Fibroblast of lung (primary cell): ENCODE measurements at regions not wholly inside any gene's neighbourhood (a gene's known extent, or its start where the extent isn't known, plus 50 kb on each side); places are given as distances from the start of the nearest gene placed in this dataset.

Source experiments
- DNase-seq, 2 donors: peaks; one replicate each; pipeline versions ENCODE4 v3.0.0 to v3.0.0-alpha.2; 2010; ENCODE audit warnings: low read depth in 2 of 2
- H2AFZ ChIP-seq: 2 replicates; pipeline ENCODE4 v1.5.1; 2012; ENCODE audit warnings: low read length, control low read depth, inconsistent platforms
- H3K27ac ChIP-seq: 2 replicates; pipeline ENCODE4 v1.5.1; 2011; ENCODE audit warnings: low read length, control low read depth; ENCODE audit not compliant: insufficient read depth
- H3K27me3 ChIP-seq: 2 replicates; pipeline ENCODE4 v1.5.1; 2011; ENCODE audit warnings: mild to moderate bottlenecking, low read length; ENCODE audit not compliant: control insufficient read depth, insufficient read depth
- H3K36me3 ChIP-seq: 2 replicates; pipeline ENCODE4 v1.5.1; 2011; ENCODE audit warnings: low read length; ENCODE audit not compliant: control insufficient read depth, insufficient read depth
- H3K4me1 ChIP-seq: 2 replicates; pipeline ENCODE4 v1.5.1; 2011; ENCODE audit warnings: low read length; ENCODE audit not compliant: control insufficient read depth, insufficient read depth; ENCODE audit errors: extremely low read depth
- H3K4me2 ChIP-seq: 2 replicates; pipeline ENCODE4 v1.5.1; 2011; ENCODE audit warnings: low read length, control low read depth; ENCODE audit not compliant: insufficient read depth; ENCODE audit errors: extremely low read depth
- H3K4me3 ChIP-seq, 4 experiments: fragments of 200-600 bp in 1 of 4; sonication (generic) in 1 of 4; replicated peaks in 1 of 4; 2 replicates each; pipeline ENCODE4 v1.5.1; 2011 to 2016; ENCODE audit warnings: low read length in 4 of 4, low read depth in 3 of 4, mild to moderate bottlenecking in 3 of 4, control low read depth in 2 of 4, inconsistent platforms in 1 of 4, mixed read lengths in 1 of 4; ENCODE audit not compliant: insufficient read depth in 1 of 4; ENCODE audit errors: control extremely low read depth in 1 of 4
- H3K79me2 ChIP-seq: 2 replicates; pipeline ENCODE4 v1.5.1; 2012; ENCODE audit warnings: mild to moderate bottlenecking, low read length, inconsistent platforms; ENCODE audit not compliant: control insufficient read depth, insufficient read depth
- H3K9ac ChIP-seq: 2 replicates; pipeline ENCODE4 v1.5.1; 2011; ENCODE audit warnings: mild to moderate bottlenecking, low read length, control low read depth; ENCODE audit not compliant: insufficient read depth
- H3K9me3 ChIP-seq: 2 replicates; pipeline ENCODE4 v1.5.1; 2012; ENCODE audit warnings: low read depth, low read length; ENCODE audit not compliant: control insufficient read depth, insufficient read depth
- H4K20me1 ChIP-seq: 2 replicates; pipeline ENCODE4 v1.5.1; 2011; ENCODE audit warnings: low read length; ENCODE audit not compliant: control insufficient read depth, insufficient read depth; ENCODE audit errors: extremely low read depth
- EZH2 ChIP-seq: IDR thresholded peaks from 2 replicates; pipeline ENCODE4 v1.5.1; 2012; ENCODE audit warnings: low read length, control low read depth, mild to moderate bottlenecking; ENCODE audit errors: missing control alignments
- TF ChIP-seq, protein P1 (sequence below), 2 donors: IDR thresholded peaks in 1 of 2; conservative IDR thresholded peaks in 1 of 2; 1 replicate in 1 of 2; 2 replicates in 1 of 2; pipeline ENCODE4 v1.5.1; 2011 to 2012; ENCODE audit warnings: low read length in 2 of 2, control low read depth in 1 of 2, inconsistent platforms in 1 of 2, low read depth in 1 of 2, mild to moderate bottlenecking in 1 of 2

GRCh38 chr6:28589957-28590349, 64.3 kb downstream of the GPX5 start:
- peak overlapping the region; percentile 68 for H3K4me2 ChIP-seq
- peak in 1 of 2 donors; percentile 2 for DNase-seq
- TF ChIP-seq, protein P1, sequence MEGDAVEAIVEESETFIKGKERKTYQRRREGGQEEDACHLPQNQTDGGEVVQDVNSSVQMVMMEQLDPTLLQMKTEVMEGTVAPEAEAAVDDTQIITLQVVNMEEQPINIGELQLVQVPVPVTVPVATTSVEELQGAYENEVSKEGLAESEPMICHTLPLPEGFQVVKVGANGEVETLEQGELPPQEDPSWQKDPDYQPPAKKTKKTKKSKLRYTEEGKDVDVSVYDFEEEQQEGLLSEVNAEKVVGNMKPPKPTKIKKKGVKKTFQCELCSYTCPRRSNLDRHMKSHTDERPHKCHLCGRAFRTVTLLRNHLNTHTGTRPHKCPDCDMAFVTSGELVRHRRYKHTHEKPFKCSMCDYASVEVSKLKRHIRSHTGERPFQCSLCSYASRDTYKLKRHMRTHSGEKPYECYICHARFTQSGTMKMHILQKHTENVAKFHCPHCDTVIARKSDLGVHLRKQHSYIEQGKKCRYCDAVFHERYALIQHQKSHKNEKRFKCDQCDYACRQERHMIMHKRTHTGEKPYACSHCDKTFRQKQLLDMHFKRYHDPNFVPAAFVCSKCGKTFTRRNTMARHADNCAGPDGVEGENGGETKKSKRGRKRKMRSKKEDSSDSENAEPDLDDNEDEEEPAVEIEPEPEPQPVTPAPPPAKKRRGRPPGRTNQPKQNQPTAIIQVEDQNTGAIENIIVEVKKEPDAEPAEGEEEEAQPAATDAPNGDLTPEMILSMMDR (conservative IDR thresholded peaks at IDR 0.05 in 1 of 2, IDR thresholded peaks at IDR 0.05 in 1 of 2; ENCODE audit: low read depth in 1 of 2, low read length in 2 of 2) = no peak
- no peak for TF ChIP-seq EZH2
- H3K27me3 ChIP-seq = no peaks in the 10 kb centered on the region
- no peaks in the 10 kb centered on the region for H4K20me1 ChIP-seq
- no peak overlapping the region for H3K9ac ChIP-seq
- H3K27ac ChIP-seq = no peak overlapping the region
- no peak overlapping the region for H2AFZ ChIP-seq
- H3K79me2 ChIP-seq = no peaks in the 10 kb centered on the region
- peak overlapping the region in 2 of 4 experiments; percentile 38 to 50 for H3K4me3 ChIP-seq
- H3K36me3 ChIP-seq = no peaks in the 10 kb centered on the region
- H3K4me1 ChIP-seq = no peaks in the 10 kb centered on the region
- no peaks in the 10 kb centered on the region for H3K9me3 ChIP-seq

- Histone ChIP-seq H3K4me3 (peak overlapping the region; percentile 1 to 62 (median 42)), H3K9ac (no peak overlapping the region), H3K27me3 (no peaks in the 10 kb centered on the region), H3K27ac (no peak overlapping the region), H2AFZ (no peak overlapping the region), H3K9me3 (no peaks in the 10 kb centered on the region), H3K4me1 (no peaks in the 10 kb centered on the region), H3K36me3 (no peaks in the 10 kb centered on the region), H4K20me1 (no peaks in the 10 kb centered on the region), H3K4me2 (peak overlapping the region; percentile 21), H3K79me2 (no peaks in the 10 kb centered on the region)
- DNase-seq = peak; percentile 54 to 61
- TF ChIP-seq, protein P1 (conservative IDR thresholded peaks at IDR 0.05 in 1 of 2, IDR thresholded peaks at IDR 0.05 in 1 of 2; ENCODE audit: low read depth in 1 of 2, low read length in 2 of 2) = no peak
- no peak for TF ChIP-seq EZH2
Measured at GRCh38 chr6:28597217-28597835, 71.6 kb downstream of the GPX5 start.

- peak in 1 of 2 donors; percentile 6 for DNase-seq
- Histone ChIP-seq H3K27me3 (no peaks in the 10 kb centered on the region), H3K9ac (no peak overlapping the region), H2AFZ (no peak overlapping the region), H3K9me3 (no peaks in the 10 kb centered on the region), H3K4me2 (no peak overlapping the region), H3K4me1 (no peaks in the 10 kb centered on the region), H4K20me1 (no peaks in the 10 kb centered on the region), H3K4me3 (peak overlapping the region; percentile 1 to 62 (median 42)), H3K27ac (no peak overlapping the region), H3K36me3 (no peaks in the 10 kb centered on the region), H3K79me2 (no peaks in the 10 kb centered on the region)
- TF ChIP-seq, protein P1 (conservative IDR thresholded peaks at IDR 0.05 in 1 of 2, IDR thresholded peaks at IDR 0.05 in 1 of 2; ENCODE audit: low read depth in 1 of 2, low read length in 2 of 2) = no peak
- TF ChIP-seq EZH2 = no peak
Measured at GRCh38 chr6:28597924-28598722, 72.4 kb downstream of the GPX5 start.
